LNCaP clone FGC (cell line): ENCODE measurements at regions not wholly inside any gene's neighbourhood (a gene's known extent, or its start where the extent isn't known, plus 50 kb on each side); places are given as distances from the start of the nearest gene placed in this dataset.

Source experiments
- DNase-seq: peaks from one replicate; pipeline ENCODE4 v3.0.0-alpha.2; 2011; ENCODE audit warnings: low read depth
- H3K4me3 ChIP-seq: 2 replicates; pipeline ENCODE4 v1.5.1; 2011; ENCODE audit warnings: mild to moderate bottlenecking, low read depth, low read length, control low read depth
- CTCF ChIP-seq: IDR thresholded peaks from 2 replicates; pipeline ENCODE4 v1.5.1; 2012; ENCODE audit warnings: mild to moderate bottlenecking; ENCODE audit not compliant: control insufficient read depth, insufficient read depth; ENCODE audit errors: extremely low read depth

DNA sequence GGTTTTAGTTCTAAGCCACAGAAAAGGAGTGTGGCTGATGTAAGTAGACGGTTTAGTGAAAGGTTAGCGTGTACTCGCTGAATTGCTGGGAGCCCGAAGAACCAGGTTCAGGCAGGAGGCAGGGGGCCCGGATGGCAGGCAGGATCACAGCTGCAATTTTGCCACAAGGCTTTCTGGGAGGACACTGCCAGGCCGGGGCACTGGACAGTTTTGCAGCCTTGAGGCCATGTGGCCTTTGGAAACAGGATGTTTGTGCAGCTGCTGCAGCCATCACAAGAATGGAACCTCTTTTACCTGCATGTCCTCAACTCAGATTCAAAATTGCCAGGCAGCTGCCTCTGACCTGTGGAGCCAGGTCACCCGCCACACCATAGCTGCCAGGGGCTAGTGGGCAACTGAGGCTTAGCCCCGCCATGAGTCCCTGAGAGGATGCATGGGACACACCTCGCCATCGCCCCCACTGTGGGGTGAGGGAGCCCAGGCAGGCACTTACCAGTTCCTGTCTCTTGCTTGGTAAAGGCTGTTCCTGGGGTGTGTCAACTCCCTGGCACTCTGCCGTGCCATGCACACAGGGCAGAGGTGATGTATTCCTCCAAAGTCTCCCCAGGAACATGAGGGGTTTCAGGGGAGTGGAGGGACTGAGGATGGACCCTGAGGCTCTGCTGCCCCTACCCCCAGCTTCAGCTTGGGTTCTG lies 188.6 kb downstream of the RPS24 start:
- DNase-seq, result no peak
- TF ChIP-seq CTCF, result no peak
- no peak overlapping the region for H3K4me3 ChIP-seq

DNA sequence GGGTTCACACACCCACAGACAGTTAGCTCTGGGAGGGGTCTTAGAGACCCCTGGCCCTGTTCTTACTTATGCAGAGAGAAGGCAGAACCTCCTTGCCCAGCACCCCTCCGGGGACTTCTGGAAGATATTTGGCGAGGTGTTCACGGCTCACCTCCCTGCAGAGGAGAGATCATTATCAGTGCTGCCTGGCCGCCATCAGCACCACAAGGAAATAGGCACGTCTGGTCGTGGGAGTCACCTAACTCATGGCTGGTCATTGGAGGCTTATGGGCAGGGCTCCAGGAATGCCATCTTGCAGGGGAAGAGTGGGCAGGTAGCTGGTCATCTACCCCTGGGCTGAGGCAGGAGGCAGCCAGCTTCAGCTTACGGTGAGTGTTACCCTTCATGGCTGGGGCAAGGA lies 189.4 kb downstream of the RPS24 start:
- DNase-seq, result no peak
- TF ChIP-seq CTCF, result no peak
- no peak overlapping the region for H3K4me3 ChIP-seq

GRCh38 chr10:78224602-78225001 lies 190.9 kb downstream of the RPS24 start:
- no peak for DNase-seq
- no peak overlapping the region for H3K4me3 ChIP-seq
- TF ChIP-seq CTCF, result no peak

DNA sequence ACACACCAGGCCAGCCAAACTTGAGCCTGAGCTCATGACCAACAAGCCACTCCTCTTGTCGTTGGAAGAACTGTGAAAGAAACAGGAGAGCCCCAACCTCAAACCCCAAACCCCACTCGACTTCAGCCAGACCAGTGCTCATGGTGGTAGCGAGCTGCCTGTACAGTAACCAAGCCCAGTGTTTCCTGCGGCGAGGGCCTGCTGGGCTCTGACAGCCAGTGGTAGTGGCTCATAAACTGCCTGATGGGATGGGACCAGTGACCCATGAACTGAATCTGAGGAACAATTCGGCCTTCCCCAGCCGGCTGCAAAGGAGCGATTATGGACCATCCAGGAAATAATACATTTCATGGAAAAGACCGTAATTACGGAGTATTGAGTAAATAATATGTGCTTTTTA lies 191.9 kb downstream of the RPS24 start:
- H3K4me3 ChIP-seq, result no peak overlapping the region
- TF ChIP-seq CTCF, result no peak
- DNase-seq, result no peak

DNA sequence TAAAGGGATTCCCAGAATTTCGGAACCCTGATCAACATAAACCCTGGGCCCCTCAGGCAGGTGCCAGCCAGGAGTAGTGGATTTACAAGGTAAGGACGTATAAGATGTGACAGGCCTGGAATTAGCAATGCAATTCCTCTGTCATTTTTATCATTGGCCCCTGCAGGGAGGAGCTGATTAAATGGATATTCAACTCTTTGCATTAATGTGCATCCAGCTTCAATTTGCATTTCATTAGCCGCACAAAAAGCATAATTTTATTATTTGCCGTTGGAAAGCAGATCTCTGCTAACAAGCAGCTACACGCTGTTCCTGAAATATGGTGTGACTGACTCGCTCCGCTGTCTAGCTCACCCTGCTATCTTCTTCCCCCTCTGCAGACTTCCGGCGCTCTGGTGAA lies 195.8 kb downstream of the RPS24 start:
- no peak overlapping the region for H3K4me3 ChIP-seq
- no peak for DNase-seq
- TF ChIP-seq CTCF, result no peak

- no peak for TF ChIP-seq CTCF
These were observed 196.4 kb downstream of the RPS24 start for GRCh38 chr10:78229950-78230675.

GRCh38 chr10:78231327-78231726 lies 197.7 kb downstream of the RPS24 start:
- no peak for TF ChIP-seq CTCF

More at GRCh38 chr10:78229950-78230675, 196.4 kb downstream of the RPS24 start:
- no peak overlapping the region for H3K4me3 ChIP-seq
- DNase-seq, result no peak

More at GRCh38 chr10:78231327-78231726, 197.7 kb downstream of the RPS24 start:
- no peak for DNase-seq
- H3K4me3 ChIP-seq, result no peak overlapping the region
